Gastroesophageal sphincter (tissue), 3 donors: ENCODE measurements at regions not wholly inside any gene's neighbourhood (a gene's known extent, or its start where the extent isn't known, plus 50 kb on each side); places are given as distances from the start of the nearest gene placed in this dataset.

Source experiments
- CTCF ChIP-seq, 4 experiments: fragments of 200-600 bp in 2 of 4; fragments of 450-650 bp in 2 of 4; sonication (generic) in 1 of 4; IDR thresholded peaks; one replicate each; pipeline ENCODE4 v1.5.1; 2017 to 2019; ENCODE audit warnings: antibody characterized with exemption in 4 of 4, mild to moderate bottlenecking in 2 of 4, moderate library complexity in 2 of 4
- POLR2A ChIP-seq, 2 donors: fragments of 450-650 bp; IDR thresholded peaks; one replicate each; pipeline ENCODE4 v1.6.1; 2017; ENCODE audit warnings: antibody characterized with exemption in 2 of 2, mild to moderate bottlenecking in 2 of 2, moderate library complexity in 1 of 2
- POLR2AphosphoS5 ChIP-seq: sonication (generic); formaldehyde crosslinking; IDR thresholded peaks from one replicate; pipeline ENCODE4 v1.6.1; 2017; ENCODE audit warnings: antibody characterized with exemption

DNA sequence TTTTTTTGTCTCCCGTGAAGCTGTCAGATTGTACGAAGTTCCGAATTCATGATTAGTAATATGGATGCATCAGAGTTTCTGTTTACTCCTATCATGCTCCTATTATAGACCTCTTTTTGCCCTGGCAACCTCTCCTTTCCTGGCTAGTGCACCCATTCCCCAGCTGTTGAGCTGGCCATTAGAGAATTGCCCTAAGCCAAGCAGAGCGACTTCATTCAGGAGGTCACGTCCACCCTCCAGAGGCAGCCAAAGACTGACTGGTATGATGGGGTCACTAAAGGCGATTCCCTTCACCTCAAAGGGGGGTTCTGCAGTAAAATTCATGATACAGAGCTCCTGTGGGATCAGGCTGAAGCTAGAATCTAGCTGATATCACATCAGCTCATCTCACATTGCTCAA, 351.9 kb downstream of the BTBD3 start:
- TF ChIP-seq CTCF (IDR thresholded peaks at IDR 0.05): no peak
- no peak for TF ChIP-seq POLR2AphosphoS5
- no peak for TF ChIP-seq POLR2A (IDR thresholded peaks at IDR 0.05)
